ENCODE measurements at regions not wholly inside any gene's neighbourhood (a gene's known extent, or its start where the extent isn't known, plus 50 kb on each side); places are given as distances from the start of the nearest gene placed in this dataset.
"Not testable (repeated sequence)": the region's sequence is repeated elsewhere in the genome, so short reads cannot be mapped to it uniquely, and the experiment has no call there.

GRCh38 chr6:1230281-1230680 is 81.6 kb upstream of the FOXQ1 start:
- DNase-seq, result no peak

- DNase-seq, result no peak
Measured at GRCh38 chr6:1229808-1230207, 82.1 kb upstream of the FOXQ1 start.

DNA sequence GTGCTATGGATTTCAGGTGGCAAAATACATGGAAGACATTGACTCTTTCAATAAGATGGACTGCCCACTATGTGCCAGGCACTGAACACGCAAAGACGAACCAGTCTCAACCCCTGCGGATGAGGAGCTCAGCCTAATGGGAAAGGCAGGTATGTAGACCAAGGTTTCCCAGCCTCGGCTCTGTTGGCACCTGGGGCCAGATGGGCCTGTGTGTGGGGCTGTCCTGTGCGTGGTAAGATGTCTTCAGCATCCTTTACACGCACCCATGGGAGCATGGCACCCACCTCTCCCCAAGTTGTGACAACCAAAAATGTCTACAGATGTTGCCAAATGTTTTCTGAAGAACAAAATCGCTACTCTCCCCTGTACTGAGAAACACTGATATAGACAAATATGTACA is 82.6 kb upstream of the FOXQ1 start:
- DNase-seq, result no peak

- no peak for DNase-seq
Measured at GRCh38 chr6:1228754-1229191, 83.1 kb upstream of the FOXQ1 start.

DNA sequence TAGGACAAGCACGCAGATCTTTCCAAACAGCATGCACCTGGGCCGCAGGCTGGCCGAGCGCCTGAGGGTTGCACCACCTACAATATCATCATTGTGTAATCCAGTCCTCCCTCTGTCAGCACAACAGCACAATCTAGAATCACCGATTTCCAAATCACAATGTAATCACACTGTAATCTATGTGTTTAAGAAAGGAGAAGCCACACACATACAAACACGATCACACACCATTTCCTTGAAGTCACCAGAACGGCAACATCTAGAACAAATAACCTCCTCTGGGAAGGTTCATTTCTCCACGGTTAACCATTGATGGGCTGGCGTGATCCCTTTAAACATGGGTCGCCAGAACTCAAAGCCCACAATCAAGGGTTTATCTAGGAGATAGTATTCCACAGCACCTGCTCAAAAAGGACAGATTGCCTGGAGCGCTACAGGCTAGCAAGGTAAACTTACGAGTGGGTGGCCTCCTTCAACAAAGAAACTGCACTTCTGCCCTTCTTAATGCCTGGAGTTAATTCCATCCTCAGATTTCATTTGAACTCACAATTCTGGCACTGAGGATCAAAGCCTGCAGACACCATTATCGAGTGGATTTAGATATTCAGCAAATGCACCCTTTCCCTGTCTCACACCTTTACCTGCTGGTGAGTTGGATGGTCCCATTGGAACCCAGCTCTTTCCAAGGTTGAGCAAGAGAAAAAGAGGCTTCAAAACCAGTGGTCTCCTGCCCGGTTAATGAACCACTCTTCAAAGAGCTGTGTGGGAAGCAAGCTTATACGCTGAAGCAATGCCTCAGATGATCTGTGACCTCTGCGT is 83.8 kb upstream of the FOXQ1 start:
- no peak for DNase-seq

DNA sequence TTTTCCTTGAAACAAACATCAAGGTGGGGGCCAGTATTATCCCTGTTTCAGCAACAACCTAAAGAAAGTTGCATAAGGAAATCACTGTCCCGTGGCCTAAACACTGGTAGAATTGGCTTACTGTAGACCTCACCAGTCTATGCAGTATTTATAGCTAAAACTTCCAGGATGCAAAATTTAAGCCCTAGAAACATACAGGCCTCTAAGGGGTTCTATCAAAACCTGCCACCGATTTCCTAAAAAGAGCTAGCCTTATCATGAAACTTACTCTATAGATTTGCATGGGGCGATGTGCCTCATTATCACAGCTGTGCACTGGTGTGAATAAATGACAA is 84.3 kb upstream of the FOXQ1 start:
- DNase-seq, result no peak

- no peak for DNase-seq
Measured at GRCh38 chr6:1226277-1227099, 85.4 kb upstream of the FOXQ1 start.

DNA sequence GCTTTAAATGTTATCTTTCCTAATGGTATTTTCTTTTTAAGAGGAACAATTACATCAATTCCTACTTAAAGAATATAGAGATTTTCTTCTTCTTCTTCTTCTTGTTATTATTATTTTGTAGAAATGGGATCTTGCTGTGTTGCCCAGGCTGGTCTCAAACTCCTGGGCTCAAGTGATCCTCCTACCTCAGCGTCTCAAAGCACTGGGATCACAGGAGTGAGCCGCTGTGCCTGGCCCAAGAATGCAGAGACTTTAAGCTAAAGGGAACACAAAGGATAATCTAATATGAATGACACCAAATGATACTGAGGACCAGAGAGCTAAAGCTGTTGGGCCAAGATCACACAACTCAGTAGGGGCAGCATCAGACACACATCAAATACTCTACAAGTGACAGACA is 87.4 kb upstream of the FOXQ1 start:
- DNase-seq, result no peak

DNA sequence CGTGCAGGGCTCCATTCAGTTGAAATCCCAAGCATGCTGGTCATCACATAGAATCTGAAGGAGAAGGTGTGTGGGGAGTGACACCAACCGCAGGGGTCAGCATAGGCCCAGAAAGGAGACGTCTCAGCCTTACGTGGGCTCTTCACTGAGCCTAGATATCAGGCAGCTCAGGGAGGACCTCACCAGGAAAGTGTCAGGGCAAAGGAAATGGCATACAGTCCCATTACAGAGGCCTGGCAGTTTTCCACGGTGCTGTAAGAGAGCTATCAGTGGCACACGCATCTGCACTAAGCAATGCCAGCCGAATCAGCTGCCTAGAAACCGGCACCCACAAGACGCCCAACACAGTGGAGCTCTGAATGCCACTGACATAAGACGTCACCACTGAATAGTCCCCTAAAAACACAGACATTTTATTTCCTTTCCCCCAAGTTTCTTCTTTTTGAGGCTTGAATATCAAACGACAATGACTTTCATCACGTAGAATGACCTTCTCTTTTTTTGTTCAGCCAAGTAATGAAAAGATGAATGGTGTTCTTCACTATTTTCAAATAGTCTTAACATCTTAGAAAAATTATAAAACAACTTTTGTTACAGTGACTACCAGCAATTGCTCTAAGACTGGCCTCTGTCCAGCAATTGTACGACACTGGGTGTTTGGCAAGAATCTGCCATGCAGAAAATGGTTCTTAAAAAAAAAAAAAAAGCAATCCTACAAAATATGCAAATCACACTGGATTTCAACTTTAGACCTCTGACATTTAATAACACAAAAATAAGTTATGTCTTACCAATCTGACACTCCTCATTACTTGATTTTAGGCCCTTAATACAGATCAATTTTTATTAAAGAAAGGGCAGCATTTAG is 88.9 kb upstream of the FOXQ1 start:
- DNase-seq, result no peak

DNA sequence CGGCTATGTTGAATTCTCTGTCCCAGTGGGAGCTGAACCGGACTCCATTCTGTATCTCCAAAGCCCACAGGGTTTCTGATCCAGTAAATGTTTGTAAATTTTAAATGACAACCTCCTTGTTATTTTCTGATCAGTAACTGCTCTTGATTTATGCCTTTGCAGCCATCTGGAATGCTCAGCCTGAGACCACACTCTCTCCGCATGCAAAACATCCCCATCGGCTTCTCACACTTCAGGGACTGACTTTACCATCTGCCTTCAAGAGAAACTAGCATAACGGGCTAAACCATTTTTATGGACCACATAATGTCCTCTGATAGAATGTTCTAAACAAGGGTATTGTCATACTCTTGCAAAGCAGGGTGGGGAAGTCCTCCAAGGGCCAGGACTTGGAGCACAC is 94.5 kb upstream of the FOXQ1 start:
- no peak for DNase-seq

DNA sequence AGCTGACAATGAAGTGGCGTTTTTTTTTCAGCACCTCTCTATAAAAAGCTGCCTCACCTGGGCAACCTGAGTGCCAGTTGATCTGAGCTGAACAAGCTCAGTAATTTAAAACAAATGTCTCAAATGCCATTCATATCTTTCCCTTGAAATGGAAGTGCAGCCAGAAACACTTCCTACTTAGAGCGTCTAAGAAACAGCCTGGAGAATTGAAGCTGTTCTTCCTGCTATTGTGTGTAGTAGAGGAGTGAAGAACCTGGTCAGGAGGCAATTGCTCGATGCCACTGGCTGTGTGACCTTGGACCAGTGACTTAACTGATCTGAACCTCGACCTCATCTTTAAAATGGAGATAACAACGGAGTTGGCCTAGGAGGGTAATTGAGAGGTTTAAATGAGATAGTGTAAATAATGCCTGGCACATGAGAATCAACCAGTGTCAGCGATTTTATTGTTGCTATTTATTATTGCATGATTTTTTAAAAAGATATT is 95.4 kb upstream of the FOXQ1 start:
- DNase-seq, result no peak

DNA sequence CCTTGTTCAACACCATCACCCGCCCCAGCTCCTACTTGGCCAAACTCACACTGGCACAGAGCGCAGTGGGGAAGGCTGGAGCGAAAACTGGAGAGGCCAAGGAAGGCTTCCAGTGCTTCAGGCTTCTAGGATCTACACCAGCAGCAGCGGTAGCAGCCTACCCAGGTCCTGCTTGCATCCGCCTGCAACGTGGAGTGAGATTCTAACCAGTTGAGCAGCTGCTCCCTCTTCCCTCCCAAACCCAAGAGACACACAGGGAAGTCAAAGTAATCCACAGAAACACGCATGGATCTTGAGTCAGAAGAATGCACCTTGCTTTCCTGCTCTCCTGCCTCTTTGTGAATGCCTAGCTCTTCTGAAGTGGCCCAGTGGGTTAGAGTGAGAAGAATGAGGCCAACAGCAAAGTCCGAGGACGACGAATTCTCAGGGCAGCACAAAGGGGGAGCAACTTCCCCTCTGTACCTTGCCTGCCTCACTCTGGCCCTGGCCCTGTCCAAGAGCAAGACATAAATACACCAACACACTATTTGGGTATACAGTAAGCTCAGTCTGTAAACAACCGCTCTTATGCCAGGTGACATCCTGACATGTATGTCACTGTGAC is 95.9 kb upstream of the FOXQ1 start:
- DNase-seq, result no peak

DNA sequence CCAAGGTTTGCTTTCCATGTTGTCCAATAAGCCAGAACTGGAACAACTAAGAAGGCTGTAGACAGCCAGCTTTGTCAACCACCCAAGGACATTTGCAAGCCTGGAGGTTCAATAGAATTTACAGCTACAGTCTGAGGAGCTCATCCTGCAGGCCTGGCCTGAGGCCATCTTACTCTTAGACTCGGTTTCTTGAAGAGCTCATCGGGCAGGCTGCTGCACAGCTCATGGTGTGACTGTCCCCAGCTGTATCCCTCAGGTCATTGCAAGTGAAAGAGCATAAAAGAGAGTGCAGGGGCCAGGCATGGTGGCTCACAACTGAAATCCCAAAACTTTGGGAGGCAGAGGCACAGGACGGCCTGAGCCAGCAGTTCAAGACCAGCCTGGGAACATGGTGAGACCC is 96.9 kb upstream of the FOXQ1 start:
- DNase-seq, result no peak

- no peak for DNase-seq
Measured at GRCh38 chr6:1212919-1213318, 99.0 kb upstream of the FOXQ1 start.

GRCh38 chr6:1212138-1212537 is 99.8 kb upstream of the FOXQ1 start:
- DNase-seq, result not testable (repeated sequence)

DNA sequence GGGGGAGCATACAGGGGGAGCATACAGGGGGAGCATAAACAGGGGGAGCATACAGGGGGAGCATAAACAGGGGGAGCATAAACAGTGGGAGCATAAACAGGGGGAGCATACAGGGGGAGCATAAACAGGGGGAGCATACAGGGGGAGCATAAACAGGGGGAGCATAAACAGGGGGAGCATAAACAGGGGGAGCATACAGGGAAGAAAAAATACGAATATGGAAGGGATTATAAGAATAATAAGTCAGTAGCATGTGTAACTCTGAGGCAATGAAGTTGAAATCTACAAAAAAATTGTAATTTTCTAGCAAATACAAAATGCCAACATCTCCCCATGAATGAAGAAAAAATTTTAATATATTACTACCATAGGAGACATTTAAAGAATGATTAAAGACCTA is 101.3 kb upstream of the FOXQ1 start:
- DNase-seq, result not testable (repeated sequence)

DNA sequence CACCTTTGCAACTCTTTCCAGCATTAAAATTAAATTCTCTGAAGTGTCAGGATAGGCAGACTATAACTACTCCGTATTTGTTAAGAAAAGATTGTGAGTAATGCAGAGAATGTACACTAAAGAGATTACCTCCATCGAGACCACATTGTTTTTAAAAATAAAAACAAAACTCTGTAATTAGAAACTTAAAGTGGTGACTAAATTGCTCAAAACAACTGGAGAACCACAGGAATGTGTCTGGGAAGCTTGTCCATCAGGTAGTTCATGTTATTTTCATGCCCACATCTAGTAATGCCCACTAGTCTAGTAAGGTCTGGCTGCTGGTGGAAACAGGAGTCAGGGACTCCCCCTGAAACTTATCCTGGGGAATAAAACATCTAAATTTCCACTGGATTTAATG is 103.0 kb upstream of the FOXQ1 start:
- DNase-seq, result no peak

DNA sequence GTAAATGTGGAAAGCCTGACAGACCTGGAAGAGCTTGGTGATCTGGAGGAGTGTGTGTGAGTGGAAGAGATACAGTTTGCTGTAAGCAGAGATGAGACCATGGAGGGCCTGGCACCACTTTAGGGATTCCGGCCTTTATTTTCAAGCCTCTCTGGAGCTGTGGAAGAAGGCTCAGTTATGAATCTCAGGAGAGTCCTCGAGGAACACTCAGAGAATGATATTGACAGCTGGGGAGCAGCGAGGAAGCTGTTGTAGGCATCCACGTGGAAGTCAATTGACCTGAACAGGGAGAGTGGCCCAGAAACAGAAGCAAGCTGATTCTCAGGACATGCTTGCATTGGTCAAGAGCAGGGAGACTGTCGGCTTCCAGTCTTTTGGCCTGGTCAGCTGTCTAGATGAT is 108.4 kb upstream of the FOXQ1 start:
- no peak for DNase-seq

DNA sequence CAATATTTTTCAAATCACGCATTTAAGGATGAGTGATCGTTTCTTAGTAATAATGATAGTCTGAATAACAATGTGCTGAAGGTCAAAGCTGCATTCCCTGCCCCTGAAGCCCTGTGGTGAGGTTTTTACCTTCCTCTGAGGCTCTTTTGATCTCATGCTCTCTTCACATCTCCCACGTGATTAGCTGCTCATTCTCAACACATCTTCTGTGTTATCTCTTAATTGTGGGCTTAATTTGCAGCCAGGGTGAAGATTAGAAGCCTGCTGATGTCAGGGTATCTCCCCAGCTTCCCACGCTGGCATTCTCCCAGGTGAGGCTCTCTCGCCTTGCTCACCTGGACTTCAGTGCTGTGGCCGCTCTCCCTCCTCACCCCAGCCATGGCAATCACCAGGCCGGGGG is 109.7 kb upstream of the FOXQ1 start:
- DNase-seq, result no peak

- no peak for DNase-seq
Measured at GRCh38 chr6:1201547-1202200, 110.2 kb upstream of the FOXQ1 start.

GRCh38 chr6:1200409-1201101 is 111.3 kb upstream of the FOXQ1 start:
- DNase-seq, result no peak

GRCh38 chr6:1200081-1200408 is 111.9 kb upstream of the FOXQ1 start:
- no peak for DNase-seq

All from NCI-H1105 (cell line).